IMR-90 (cell line): ENCODE measurements at regions not wholly inside any gene's neighbourhood (a gene's known extent, or its start where the extent isn't known, plus 50 kb on each side); places are given as distances from the start of the nearest gene placed in this dataset.

ENCODE experiments used
- ATAC-seq: fragments of 200-7000 bp; cut with Tn5 transposase; 2 replicates; pipeline ENCODE4 v1.9.1; 2020; ENCODE audit warnings: low read depth, mild to moderate bottlenecking, moderate library complexity
- BruUV-seq: library from RNA; stranded (reverse); fragments of 400-500 nt; replicated peaks from 2 replicates; lab custom pipeline; 2021; lab: Mats Ljungman, UMichigan
- CTCF ChIA-PET: fragments of 300-600 bp; formaldehyde crosslinking; extraction: SDS; loops from one replicate; lab custom pipeline; 2021; ENCODE audit warnings: antibody characterized with exemption; lab: Yijun Ruan, JAX
- POLR2A ChIA-PET: fragments of 300-600 bp; sonication (Branson Sonifier 250); formaldehyde crosslinking; loops from one replicate; lab custom pipeline; 2022; ENCODE audit warnings: antibody characterized with exemption; ENCODE audit not compliant: unreplicated experiment; lab: Charles Lee
- DNase-seq: peaks from one replicate; pipeline ENCODE4 v3.0.0; 2013
- H2AFZ ChIP-seq: replicated peaks from 2 replicates; pipeline ENCODE3; 2013; ENCODE audit warnings: low read length, mild to moderate bottlenecking; ENCODE audit not compliant: poor library complexity
- H2AK5ac ChIP-seq: 2 replicates; pipeline ENCODE4 v1.6.1; 2013; ENCODE audit warnings: low read depth, low read length, inconsistent platforms
- H2AK9ac ChIP-seq: replicated peaks from 2 replicates; pipeline ENCODE3; 2013; ENCODE audit warnings: mild to moderate bottlenecking, low read depth, low read length, moderate library complexity; ENCODE audit not compliant: poor library complexity
- H2BK120ac ChIP-seq: 2 replicates; pipeline ENCODE4 v1.6.1; 2013; ENCODE audit warnings: low read depth, low read length, inconsistent platforms
- H2BK15ac ChIP-seq: 3 replicates; pipeline ENCODE4 v1.6.1; 2013; ENCODE audit warnings: low read depth, low read length, inconsistent platforms
- H2BK20ac ChIP-seq: 2 replicates; pipeline ENCODE4 v1.6.1; 2013; ENCODE audit warnings: low read depth, mild to moderate bottlenecking, inconsistent platforms, low read length, moderate library complexity
- H2BK5ac ChIP-seq: 2 replicates; pipeline ENCODE4 v1.6.1; 2013; ENCODE audit warnings: mild to moderate bottlenecking, low read depth, low read length, inconsistent platforms; ENCODE audit not compliant: poor library complexity, severe bottlenecking
- H3K14ac ChIP-seq: replicated peaks from 2 replicates; pipeline ENCODE4 v1.6.1; 2013; ENCODE audit warnings: low read depth, low read length, inconsistent platforms
- H3K18ac ChIP-seq: 2 replicates; pipeline ENCODE4 v1.6.1; 2013; ENCODE audit warnings: low read depth, low read length, control low read depth
- H3K23ac ChIP-seq: 2 replicates; pipeline ENCODE4 v1.6.1; 2013; ENCODE audit warnings: low read depth, low read length, inconsistent platforms
- H3K27ac ChIP-seq: 2 replicates; pipeline ENCODE4 v1.5.1; 2013; ENCODE audit warnings: mild to moderate bottlenecking, control low read depth, low read length; ENCODE audit not compliant: insufficient read depth
- H3K27me3 ChIP-seq: 2 replicates; pipeline ENCODE4 v1.6.1; 2013; ENCODE audit warnings: low read length; ENCODE audit not compliant: control insufficient read depth, insufficient read depth
- H3K36me3 ChIP-seq: 2 replicates; pipeline ENCODE4 v1.6.1; 2013; ENCODE audit warnings: low read length, mixed read lengths; ENCODE audit not compliant: control insufficient read depth, insufficient read depth
- H3K4ac ChIP-seq: 2 replicates; pipeline ENCODE4 v1.6.1; 2013; ENCODE audit warnings: low read depth, low read length, inconsistent platforms
- H3K4me1 ChIP-seq: 2 replicates; pipeline ENCODE4 v1.6.1; 2013; ENCODE audit warnings: low read length, mixed read lengths; ENCODE audit not compliant: control insufficient read depth, insufficient read depth
- H3K4me2 ChIP-seq: 2 replicates; pipeline ENCODE4 v1.6.1; 2013; ENCODE audit warnings: low read depth, mild to moderate bottlenecking, control low read depth, low read length, moderate library complexity
- H3K4me3 ChIP-seq: 2 replicates; pipeline ENCODE4 v1.5.1; 2013; ENCODE audit warnings: low read depth, mild to moderate bottlenecking, control low read depth, low read length, moderate library complexity; ENCODE audit not compliant: insufficient read depth
- H3K56ac ChIP-seq: 2 replicates; pipeline ENCODE4 v1.6.1; 2013; ENCODE audit warnings: low read length, inconsistent platforms; ENCODE audit not compliant: insufficient read depth; ENCODE audit errors: extremely low read depth
- H3K79me1 ChIP-seq, 2 experiments: 2 replicates each; pipeline ENCODE4 v1.6.1; 2013; ENCODE audit warnings: low read length in 2 of 2, inconsistent platforms in 1 of 2, low read depth in 1 of 2
- H3K9ac ChIP-seq: 2 replicates; pipeline ENCODE4 v1.6.1; 2013; ENCODE audit warnings: low read depth, low read length, control low read depth
- H3K9me1 ChIP-seq: 2 replicates; pipeline ENCODE4 v1.6.1; 2013; ENCODE audit warnings: low read length, inconsistent platforms; ENCODE audit not compliant: insufficient read depth
- H3K9me3 ChIP-seq: 2 replicates; pipeline ENCODE4 v1.6.1; 2013; ENCODE audit warnings: low read length; ENCODE audit not compliant: control insufficient read depth, insufficient read depth
- H4K20me1 ChIP-seq: 2 replicates; pipeline ENCODE4 v1.6.1; 2013; ENCODE audit warnings: low read length, inconsistent platforms; ENCODE audit not compliant: insufficient read depth
- H4K5ac ChIP-seq: 2 replicates; pipeline ENCODE4 v1.6.1; 2013; ENCODE audit warnings: mild to moderate bottlenecking, low read depth, low read length, control low read depth
- H4K8ac ChIP-seq, 2 experiments: 2 replicates each; pipeline ENCODE4 v1.6.1; 2013; ENCODE audit warnings: low read depth in 2 of 2, low read length in 2 of 2, control low read depth in 1 of 2, inconsistent platforms in 1 of 2
- H4K91ac ChIP-seq: 2 replicates; pipeline ENCODE4 v1.6.1; 2013; ENCODE audit warnings: low read depth, low read length, inconsistent platforms; ENCODE audit not compliant: insufficient read depth
- BHLHE40 ChIP-seq: fragments of 150-350 bp; IDR thresholded peaks from 2 replicates; pipeline ENCODE4 v1.6.1; 2016; ENCODE audit warnings: mild to moderate bottlenecking, low read depth, low read length
- CEBPB ChIP-seq: IDR thresholded peaks from 2 replicates; pipeline ENCODE4 v1.6.1; 2012; ENCODE audit warnings: low read depth, low read length, improper control_type of control experiment
- CHD1 ChIP-seq: IDR thresholded peaks from 2 replicates; pipeline ENCODE4 v1.6.1; 2012; ENCODE audit warnings: low read depth, low read length, improper control_type of control experiment
- FOS ChIP-seq: fragments of 150-350 bp; IDR thresholded peaks from 2 replicates; pipeline ENCODE4 v1.6.1; 2016; ENCODE audit warnings: low read depth, low read length
- MAFK ChIP-seq: IDR thresholded peaks from 2 replicates; pipeline ENCODE4 v1.6.1; 2012; ENCODE audit warnings: low read depth, low read length, improper control_type of control experiment
- MAZ ChIP-seq: IDR thresholded peaks from 2 replicates; pipeline ENCODE4 v1.6.1; 2012; ENCODE audit warnings: low read depth, mild to moderate bottlenecking, low read length, improper control_type of control experiment, moderate library complexity, borderline replicate concordance
- MXI1 ChIP-seq: IDR thresholded peaks from 2 replicates; pipeline ENCODE4 v1.6.1; 2012; ENCODE audit warnings: low read depth, mild to moderate bottlenecking, low read length, moderate library complexity, borderline replicate concordance
- NFE2L2 ChIP-seq: fragments of 150-350 bp; IDR thresholded peaks from 2 replicates; pipeline ENCODE4 v1.6.1; 2016; ENCODE audit warnings: low read depth, mild to moderate bottlenecking, low read length
- POLR2A ChIP-seq: IDR thresholded peaks from 2 replicates; pipeline ENCODE4 v1.6.1; 2012; ENCODE audit warnings: mild to moderate bottlenecking, low read depth, low read length
- RAD21 ChIP-seq: IDR thresholded peaks from 2 replicates; pipeline ENCODE4 v1.6.1; 2012; ENCODE audit warnings: low read length, improper control_type of control experiment
- RCOR1 ChIP-seq: IDR thresholded peaks from 2 replicates; pipeline ENCODE4 v1.6.1; 2012; ENCODE audit warnings: mild to moderate bottlenecking, low read length, improper control_type of control experiment; ENCODE audit not compliant: insufficient replicate concordance
- RFX5 ChIP-seq: IDR thresholded peaks from 2 replicates; pipeline ENCODE4 v1.8.0; 2012; ENCODE audit warnings: low read depth, mild to moderate bottlenecking, low read length, moderate library complexity
- SMC3 ChIP-seq: fragments of 150-350 bp; IDR thresholded peaks from 2 replicates; pipeline ENCODE4 v1.6.1; 2016; ENCODE audit warnings: low read depth, mild to moderate bottlenecking, antibody characterized with exemption, low read length, moderate library complexity
- WGBS, 2 experiments: methylation state at CpG; one replicate each; pipeline versions ENCODE4 v1.1.5 to v1.1.7; 2013; ENCODE audit warnings: missing lambda C conversion rate in 2 of 2; ENCODE audit not compliant: insufficient read length in 1 of 2; ENCODE audit errors: extremely low coverage in 2 of 2; 5-methylcytosine and 5-hydroxymethylcytosine counted together
- dilution Hi-C: fragments of 300-500 bp; cut with HindIII; formaldehyde crosslinking; loops from one replicate; pipeline ENCODE4 v1.14.3; 2018; ENCODE audit warnings: low sequenced_read_pairs; ENCODE audit not compliant: unreplicated experiment
- in situ Hi-C: fragments of 300-500 bp; cut with MboI; formaldehyde crosslinking; loops from 3 replicates; pipeline ENCODE4 v1.14.3; 2019; ENCODE audit warnings: low sequenced_read_pairs, inconsistent platforms, mixed read lengths
- intact Hi-C: fragments of 100-400 bp; cut with micrococcal nuclease; formaldehyde crosslinking; loops from 2 replicates; pipeline ENCODE4 v1.10.0; 2022
- TF ChIP-seq, protein P1 (sequence below): fragments of 150-350 bp; IDR thresholded peaks from 2 replicates; pipeline ENCODE4 v1.6.1; 2017; ENCODE audit warnings: mild to moderate bottlenecking, antibody characterized with exemption, low read length, low read depth
- TF ChIP-seq, protein P2 (sequence below): fragments of 150-350 bp; IDR thresholded peaks from 2 replicates; pipeline ENCODE4 v1.6.1; 2016; ENCODE audit warnings: low read depth, mild to moderate bottlenecking, low read length, moderate library complexity, borderline replicate concordance
- TF ChIP-seq, protein P3 (sequence below): conservative IDR thresholded peaks from 2 replicates; pipeline ENCODE4 v1.5.1; 2012; ENCODE audit warnings: mild to moderate bottlenecking, low read depth, low read length, improper control_type of control experiment

DNA sequence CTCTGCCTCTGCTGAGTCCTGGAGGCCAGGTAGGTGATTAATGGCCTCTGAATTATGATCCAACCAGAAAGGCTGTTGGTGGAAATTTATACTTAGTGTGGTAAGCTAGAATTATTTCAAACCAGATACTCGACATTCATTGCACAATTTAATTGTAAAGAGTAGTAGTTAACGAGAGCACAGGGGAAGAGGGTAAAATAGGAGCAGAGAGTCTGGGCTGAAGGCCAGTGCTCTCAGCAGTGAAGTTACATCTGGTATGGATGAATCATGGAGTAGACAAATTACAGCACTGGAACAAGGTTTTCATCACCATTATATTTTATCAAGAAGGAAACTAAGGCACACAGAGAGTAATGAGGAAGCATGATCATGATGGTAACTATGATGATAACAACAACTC lies 92.5 kb downstream of the TLR4 start:
- no peak for DNase-seq
- TF ChIP-seq, protein P1, sequence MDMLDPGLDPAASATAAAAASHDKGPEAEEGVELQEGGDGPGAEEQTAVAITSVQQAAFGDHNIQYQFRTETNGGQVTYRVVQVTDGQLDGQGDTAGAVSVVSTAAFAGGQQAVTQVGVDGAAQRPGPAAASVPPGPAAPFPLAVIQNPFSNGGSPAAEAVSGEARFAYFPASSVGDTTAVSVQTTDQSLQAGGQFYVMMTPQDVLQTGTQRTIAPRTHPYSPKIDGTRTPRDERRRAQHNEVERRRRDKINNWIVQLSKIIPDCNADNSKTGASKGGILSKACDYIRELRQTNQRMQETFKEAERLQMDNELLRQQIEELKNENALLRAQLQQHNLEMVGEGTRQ, result no peak
- TF ChIP-seq, protein P2, sequence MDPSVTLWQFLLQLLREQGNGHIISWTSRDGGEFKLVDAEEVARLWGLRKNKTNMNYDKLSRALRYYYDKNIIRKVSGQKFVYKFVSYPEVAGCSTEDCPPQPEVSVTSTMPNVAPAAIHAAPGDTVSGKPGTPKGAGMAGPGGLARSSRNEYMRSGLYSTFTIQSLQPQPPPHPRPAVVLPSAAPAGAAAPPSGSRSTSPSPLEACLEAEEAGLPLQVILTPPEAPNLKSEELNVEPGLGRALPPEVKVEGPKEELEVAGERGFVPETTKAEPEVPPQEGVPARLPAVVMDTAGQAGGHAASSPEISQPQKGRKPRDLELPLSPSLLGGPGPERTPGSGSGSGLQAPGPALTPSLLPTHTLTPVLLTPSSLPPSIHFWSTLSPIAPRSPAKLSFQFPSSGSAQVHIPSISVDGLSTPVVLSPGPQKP, result no peak
- TF ChIP-seq SMC3 (no peak), MAZ (no peak), RAD21 (no peak), FOS (no peak), RCOR1 (no peak), NFE2L2 (no peak), POLR2A (no peak), RFX5 (no peak), CHD1 (no peak), MXI1 (no peak), MAFK (no peak), BHLHE40 (no peak), CEBPB (no peak)
- TF ChIP-seq, protein P3, sequence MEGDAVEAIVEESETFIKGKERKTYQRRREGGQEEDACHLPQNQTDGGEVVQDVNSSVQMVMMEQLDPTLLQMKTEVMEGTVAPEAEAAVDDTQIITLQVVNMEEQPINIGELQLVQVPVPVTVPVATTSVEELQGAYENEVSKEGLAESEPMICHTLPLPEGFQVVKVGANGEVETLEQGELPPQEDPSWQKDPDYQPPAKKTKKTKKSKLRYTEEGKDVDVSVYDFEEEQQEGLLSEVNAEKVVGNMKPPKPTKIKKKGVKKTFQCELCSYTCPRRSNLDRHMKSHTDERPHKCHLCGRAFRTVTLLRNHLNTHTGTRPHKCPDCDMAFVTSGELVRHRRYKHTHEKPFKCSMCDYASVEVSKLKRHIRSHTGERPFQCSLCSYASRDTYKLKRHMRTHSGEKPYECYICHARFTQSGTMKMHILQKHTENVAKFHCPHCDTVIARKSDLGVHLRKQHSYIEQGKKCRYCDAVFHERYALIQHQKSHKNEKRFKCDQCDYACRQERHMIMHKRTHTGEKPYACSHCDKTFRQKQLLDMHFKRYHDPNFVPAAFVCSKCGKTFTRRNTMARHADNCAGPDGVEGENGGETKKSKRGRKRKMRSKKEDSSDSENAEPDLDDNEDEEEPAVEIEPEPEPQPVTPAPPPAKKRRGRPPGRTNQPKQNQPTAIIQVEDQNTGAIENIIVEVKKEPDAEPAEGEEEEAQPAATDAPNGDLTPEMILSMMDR, result no peak

More for the DNA sequence above, 92.5 kb downstream of the TLR4 start:
- H4K91ac ChIP-seq, result no peak overlapping the region
- H3K4me1 ChIP-seq, result no peaks in the 10 kb centered on the region
- no peak overlapping the region for H3K4me3 ChIP-seq
- no peak overlapping the region for H3K9ac ChIP-seq
- H3K27me3 ChIP-seq, result no peaks in the 10 kb centered on the region
- H3K56ac ChIP-seq, result no peak overlapping the region
- dilution Hi-C loops (no loop called here), intact Hi-C loops (no loop called here), in situ Hi-C loops (no loop called here)
- H3K23ac ChIP-seq, result no peak overlapping the region
- peaks cover 5% of the 10 kb centered on the region for H3K9me3 ChIP-seq
- no peak overlapping the region for H4K8ac ChIP-seq
- ChIA-PET CTCF (no interaction called here), POLR2A (no interaction called here)
- BruUV-seq, result no TSS peak
- no CpG with 5 or more reads among the region's 2 CpGs for WGBS, 2 experiments
- H3K14ac ChIP-seq, result no peak overlapping the region
- no peaks in the 10 kb centered on the region for H3K9me1 ChIP-seq
- H2BK15ac ChIP-seq, result no peak overlapping the region
- no peak overlapping the region for H3K27ac ChIP-seq
- no peak overlapping the region for H2BK20ac ChIP-seq
- H2BK5ac ChIP-seq, result no peak overlapping the region
- no peak for ATAC-seq
- H2AK5ac ChIP-seq, result no peak overlapping the region
- no peak overlapping the region for H3K4me2 ChIP-seq
- no peaks in the 10 kb centered on the region for H3K36me3 ChIP-seq
- H3K79me1 ChIP-seq, result no peaks in the 10 kb centered on the region
- H3K4ac ChIP-seq, result no peak overlapping the region
- H2BK120ac ChIP-seq, result no peak overlapping the region
- no peak overlapping the region for H2AFZ ChIP-seq
- H2AK9ac ChIP-seq, result no peak overlapping the region
- H4K5ac ChIP-seq, result no peak overlapping the region
- no peaks in the 10 kb centered on the region for H4K20me1 ChIP-seq
- no peak overlapping the region for H3K18ac ChIP-seq
